ENCODE measurements at regions not wholly inside any gene's neighbourhood (a gene's known extent, or its start where the extent isn't known, plus 50 kb on each side); places are given as distances from the start of the nearest gene placed in this dataset.
"Not testable (repeated sequence)": the region's sequence is repeated elsewhere in the genome, so short reads cannot be mapped to it uniquely, and the experiment has no call there.

GRCh38 chr4:125796138-125796537, 481.4 kb downstream of the FAT4 start (continued):
- no peak for TF ChIP-seq ZFP90 (CRISPR knock-in tag; IDR thresholded peaks at IDR 0.05; ENCODE audit: borderline replicate concordance)
- TF ChIP-seq ZNF160 (CRISPR knock-in tag; IDR thresholded peaks at IDR 0.05): no peak
- TF ChIP-seq ZNF562 (CRISPR knock-in tag; IDR thresholded peaks at IDR 0.05; ENCODE audit: borderline replicate concordance): no peak

GRCh38 chr4:125797621-125798020, 482.9 kb downstream of the FAT4 start:
- H3K4me3 ChIP-seq (replicated peaks in 1 of 3; ENCODE audit: insufficient read depth in 1 of 3, low read depth in 2 of 3, low read length in 3 of 3); FAIRE-seq; intact Hi-C loops (cut with micrococcal nuclease; ENCODE audit: unreplicated experiment); H4K20me1 ChIP-seq (ENCODE audit: insufficient read depth, low read length); ATAC-seq; H3K36me3 ChIP-seq (replicated peaks in 1 of 2; ENCODE audit: control insufficient read depth in 1 of 2, insufficient read depth in 2 of 2, low read length in 2 of 2); H2AFZ ChIP-seq (ENCODE audit: low read length); H3K4me1 ChIP-seq (ENCODE audit: insufficient read depth, low read length); DNase-seq (ENCODE audit: low spot score); CTCF ChIA-PET (ENCODE audit: low intra/inter-chr PET ratio, low total read pairs); H3K9ac ChIP-seq (ENCODE audit: insufficient read depth, low read depth, low read length); H3K27me3 ChIP-seq (ENCODE audit: control insufficient read depth in 1 of 2, insufficient read depth in 2 of 2, low read length in 2 of 2); H3K9me3 ChIP-seq (ENCODE audit: low read length); in situ Hi-C loops (cut with HindIII; ENCODE audit: extremely low pct_ligation_motif_present, low pct_unique_long_range_greater_than_20kb); BruUV-seq (replicated peaks); H3K4me2 ChIP-seq (ENCODE audit: low read depth, low read length); H3K79me2 ChIP-seq (ENCODE audit: insufficient read depth, low read length); H3K27ac ChIP-seq (ENCODE audit: extremely low read length, insufficient read depth, low read length); POLR2A ChIA-PET: not testable (repeated sequence)
- WGBS (ENCODE audit: low lambda C conversion rate): 28% methylated on average over 4 of the region's 4 CpGs

GRCh38 chr4:125801373-125801772, 486.6 kb downstream of the FAT4 start:
- H3K79me2 ChIP-seq (ENCODE audit: insufficient read depth, low read length): no peaks in the 10 kb centered on the region
- ATAC-seq (no peak), FAIRE-seq (no peak), DNase-seq (ENCODE audit: low spot score) (no peak)
- 27% methylated on average over 4 of the region's 4 CpGs for WGBS (ENCODE audit: low lambda C conversion rate)
- no peak overlapping the region for H3K9ac ChIP-seq (ENCODE audit: insufficient read depth, low read depth, low read length)
- H3K27ac ChIP-seq (ENCODE audit: extremely low read length, insufficient read depth, low read length): no peak overlapping the region
- H3K27me3 ChIP-seq (ENCODE audit: control insufficient read depth in 1 of 2, insufficient read depth in 2 of 2, low read length in 2 of 2): no peaks in the 10 kb centered on the region
- ChIA-PET POLR2A (no interaction called here), CTCF (ENCODE audit: low intra/inter-chr PET ratio, low total read pairs) (no interaction called here)
- BruUV-seq (replicated peaks): no TSS peak
- in situ Hi-C loops (cut with HindIII; ENCODE audit: extremely low pct_ligation_motif_present, low pct_unique_long_range_greater_than_20kb): no loop called here
- no peaks in the 10 kb centered on the region for H4K20me1 ChIP-seq (ENCODE audit: insufficient read depth, low read length)
- H2AFZ ChIP-seq (ENCODE audit: low read length): no peak overlapping the region
- no peak overlapping the region for H3K4me3 ChIP-seq (replicated peaks in 1 of 3; ENCODE audit: insufficient read depth in 1 of 3, low read depth in 2 of 3, low read length in 3 of 3)
- intact Hi-C loops (cut with micrococcal nuclease; ENCODE audit: unreplicated experiment): no loop called here
- H3K4me1 ChIP-seq (ENCODE audit: insufficient read depth, low read length): no peaks in the 10 kb centered on the region
- H3K9me3 ChIP-seq (ENCODE audit: low read length): no peaks in the 10 kb centered on the region
- no peak overlapping the region for H3K4me2 ChIP-seq (ENCODE audit: low read depth, low read length)
- H3K36me3 ChIP-seq (replicated peaks in 1 of 2; ENCODE audit: control insufficient read depth in 1 of 2, insufficient read depth in 2 of 2, low read length in 2 of 2): no peaks in the 10 kb centered on the region
- TF ChIP-seq CBX1 (IDR thresholded peaks at IDR 0.05; ENCODE audit: low read depth) (no peak), ZFAT (CRISPR knock-in tag; conservative IDR thresholded peaks at IDR 0.05) (no peak), ZNF574 (CRISPR knock-in tag; IDR thresholded peaks at IDR 0.05) (no peak), MYPOP (CRISPR knock-in tag; IDR thresholded peaks at IDR 0.05) (no peak), RARA (CRISPR knock-in tag; IDR thresholded peaks at IDR 0.05) (no peak), NCOA5 (CRISPR knock-in tag; IDR thresholded peaks at IDR 0.05) (no peak)
